Neural crest cell (in vitro differentiated cells): ENCODE measurements at regions not wholly inside any gene's neighbourhood (a gene's known extent, or its start where the extent isn't known, plus 50 kb on each side); places are given as distances from the start of the nearest gene placed in this dataset.

Source experiments
- DNase-seq: peaks from one replicate; pipeline ENCODE4 v3.0.0; 2021; ENCODE audit warnings: low read depth, mixed read lengths, low spot score
- H3K27ac Mint-ChIP-seq: one replicate; pipeline ENCODE4 v1.8.0; 2021; ENCODE audit warnings: mild to moderate bottlenecking, mixed read lengths; ENCODE audit not compliant: unreplicated experiment
- H3K27me3 Mint-ChIP-seq: 2 replicates; pipeline ENCODE4 v1.8.0; 2021; ENCODE audit warnings: low read depth, mild to moderate bottlenecking, mixed read lengths
- H3K36me3 Mint-ChIP-seq: 2 replicates; pipeline ENCODE4 v1.8.0; 2021; ENCODE audit warnings: low read depth, mild to moderate bottlenecking, mixed read lengths
- H3K4me1 Mint-ChIP-seq: 2 replicates; pipeline ENCODE4 v1.8.0; 2021; ENCODE audit warnings: mixed read lengths
- H3K4me3 Mint-ChIP-seq: one replicate; pipeline ENCODE4 v1.8.0; 2021; ENCODE audit warnings: mild to moderate bottlenecking, mixed read lengths
- H3K9me3 Mint-ChIP-seq: 2 replicates; pipeline ENCODE4 v1.8.0; 2021; ENCODE audit warnings: mixed read lengths
- CTCF ChIP-seq: fragments of 200-600 bp; sonication (generic); conservative IDR thresholded peaks from 2 replicates; pipeline ENCODE4 v1.5.0; 2021; ENCODE audit warnings: antibody characterized with exemption, mild to moderate bottlenecking

DNA sequence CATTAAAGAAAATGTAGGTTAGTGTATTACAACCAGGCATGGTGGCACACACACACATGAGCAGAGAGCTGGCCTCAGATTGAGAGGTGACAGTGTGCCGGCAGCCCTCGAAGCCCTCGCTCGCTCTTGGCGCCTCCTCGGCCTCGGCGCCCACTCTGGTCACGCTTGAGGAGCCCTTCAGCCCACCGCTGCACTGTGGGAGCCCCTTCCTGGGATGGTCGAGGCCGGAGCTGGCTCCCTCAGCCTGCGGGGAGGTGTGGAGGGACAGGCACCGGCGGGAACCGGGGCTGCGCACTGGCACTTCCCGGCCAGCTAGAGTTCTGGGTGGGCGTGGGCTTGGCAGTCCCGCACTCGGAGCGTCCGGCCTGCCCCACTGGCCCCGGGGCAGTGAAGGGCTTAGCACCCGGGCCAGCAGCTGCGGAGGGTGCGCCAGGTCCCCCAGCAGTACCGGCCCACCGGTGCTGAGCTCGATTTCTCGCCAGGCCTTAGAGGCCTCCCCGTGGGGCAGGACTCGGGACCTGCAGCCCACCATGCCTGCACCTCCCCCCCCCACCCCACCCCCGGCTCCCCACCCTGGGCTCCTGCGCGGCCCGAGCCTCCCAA is 80.4 kb upstream of the TMEM158 start:
- no peak for TF ChIP-seq CTCF

DNA sequence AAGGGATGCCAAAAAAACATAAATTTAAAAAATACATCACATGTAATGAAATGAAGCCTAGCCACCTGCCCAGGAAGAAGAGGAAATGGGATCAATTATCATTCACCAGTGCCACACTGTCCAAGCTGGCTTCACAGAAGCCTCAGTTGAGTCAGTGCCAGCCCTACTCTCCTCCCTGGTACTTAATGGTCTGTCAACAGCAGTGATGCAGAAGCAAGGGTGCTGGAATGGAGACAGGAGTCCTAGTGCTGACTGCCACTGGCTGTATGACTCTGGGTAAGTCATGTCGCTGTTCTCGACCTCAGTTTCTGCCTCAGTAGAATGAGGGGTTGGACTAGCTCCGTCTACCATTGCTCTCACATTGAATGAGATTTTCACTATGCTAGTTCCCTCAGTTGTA is 78.5 kb upstream of the LARS2 start:
- Mint-ChIP-seq H3K27me3 (peaks cover 34% of the 10 kb centered on the region), H3K36me3 (peaks cover 3% of the 10 kb centered on the region), H3K4me3 (no peak overlapping the region), H3K9me3 (peaks cover 7% of the 10 kb centered on the region), H3K27ac (no peak overlapping the region), H3K4me1 (peaks cover 6% of the 10 kb centered on the region)
- TF ChIP-seq CTCF = no peak
- no peak for DNase-seq

More for the DNA sequence above, 80.4 kb upstream of the TMEM158 start:
- peaks cover 10% of the 10 kb centered on the region for H3K9me3 Mint-ChIP-seq
- H3K27ac Mint-ChIP-seq = no peak overlapping the region
- H3K36me3 Mint-ChIP-seq = peaks cover 3% of the 10 kb centered on the region
- DNase-seq = no peak
- peaks cover 6% of the 10 kb centered on the region for H3K4me1 Mint-ChIP-seq
- H3K4me3 Mint-ChIP-seq = no peak overlapping the region
- H3K27me3 Mint-ChIP-seq = peaks cover 12% of the 10 kb centered on the region

DNA sequence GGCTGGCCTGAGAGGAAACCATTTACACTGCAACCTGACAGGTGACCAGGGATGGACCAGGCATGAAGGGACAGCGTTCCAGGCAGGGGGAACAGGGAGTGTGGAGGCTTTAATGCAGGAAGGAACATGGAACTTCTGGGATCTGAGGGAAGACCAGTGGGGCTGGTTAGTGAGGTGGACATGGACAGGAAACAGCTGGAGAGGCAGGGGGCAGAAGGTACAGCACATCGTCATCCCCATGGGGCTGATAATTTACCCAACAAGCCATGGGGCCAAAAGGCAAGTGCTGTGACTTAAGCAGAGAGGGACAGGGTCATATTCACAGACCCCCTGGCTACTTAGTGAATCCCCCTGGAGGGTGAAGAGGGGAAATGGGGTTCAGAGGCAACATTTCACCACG is 77.0 kb upstream of the LARS2 start:
- no peak overlapping the region for H3K4me3 Mint-ChIP-seq
- DNase-seq = no peak
- H3K36me3 Mint-ChIP-seq = peaks cover 3% of the 10 kb centered on the region
- H3K27ac Mint-ChIP-seq = peak overlapping the region; percentile 19
- TF ChIP-seq CTCF = no peak
- H3K9me3 Mint-ChIP-seq = peaks cover 4% of the 10 kb centered on the region
- H3K27me3 Mint-ChIP-seq = peaks cover 34% of the 10 kb centered on the region
- no peaks in the 10 kb centered on the region for H3K4me1 Mint-ChIP-seq

DNA sequence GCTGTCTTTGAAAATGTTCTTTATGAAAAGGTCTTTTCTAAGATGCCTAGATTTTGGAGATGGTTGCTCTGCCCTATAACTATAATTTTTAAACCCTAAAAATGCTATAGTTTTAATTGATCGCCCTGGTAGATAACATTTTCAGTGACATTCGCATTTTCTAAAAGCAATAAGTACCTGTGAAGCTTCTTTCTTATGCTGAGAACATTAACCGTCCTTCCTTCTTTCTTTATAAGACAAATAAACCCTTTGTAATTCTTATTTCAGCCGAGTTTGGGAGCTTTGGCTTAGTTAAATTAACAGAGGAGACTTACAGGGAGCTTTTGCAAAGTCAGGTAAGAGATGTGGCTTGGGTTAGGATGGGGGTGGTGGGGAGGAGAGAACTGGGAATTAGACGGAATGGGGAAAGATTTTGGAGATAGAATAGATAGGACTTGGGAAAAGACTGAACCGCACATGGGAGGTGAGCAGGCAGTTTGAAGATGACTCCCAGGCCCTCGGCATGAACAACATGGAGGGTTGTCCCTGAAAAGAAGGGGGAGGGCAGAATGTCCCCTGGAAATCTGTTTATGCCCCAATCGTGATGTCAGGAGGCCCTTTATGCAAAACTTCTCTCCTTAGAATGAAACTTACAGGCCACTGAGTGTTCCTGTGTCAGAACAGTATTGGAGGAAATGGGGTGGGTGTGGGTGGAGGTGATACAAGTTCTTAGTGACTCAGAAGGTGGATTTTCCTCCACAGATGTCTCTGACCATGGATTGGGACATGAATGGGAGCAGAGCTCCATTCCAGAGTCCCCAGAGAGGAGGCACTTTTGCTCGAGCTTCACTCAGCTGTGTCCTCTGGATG is 76.2 kb upstream of the LARS2 start:
- no peak for TF ChIP-seq CTCF
- Mint-ChIP-seq H3K4me1 (no peaks in the 10 kb centered on the region), H3K9me3 (peaks cover 2% of the 10 kb centered on the region), H3K27me3 (peaks cover 34% of the 10 kb centered on the region), H3K4me3 (no peak overlapping the region), H3K27ac (peak overlapping the region; percentile 57), H3K36me3 (peaks cover 2% of the 10 kb centered on the region)
- no peak for DNase-seq

GRCh38 chr3:45312836-45313493 is 75.4 kb upstream of the LARS2 start:
- H3K4me1 Mint-ChIP-seq = no peaks in the 10 kb centered on the region
- TF ChIP-seq CTCF = no peak
- no peak for DNase-seq
- peaks cover 34% of the 10 kb centered on the region for H3K27me3 Mint-ChIP-seq
- peak overlapping the region; percentile 57 for H3K27ac Mint-ChIP-seq
- H3K4me3 Mint-ChIP-seq = no peak overlapping the region
- H3K36me3 Mint-ChIP-seq = no peaks in the 10 kb centered on the region
- H3K9me3 Mint-ChIP-seq = no peaks in the 10 kb centered on the region
